NT2/D1 (cell line): ENCODE measurements at regions not wholly inside any gene's neighbourhood (a gene's known extent, or its start where the extent isn't known, plus 50 kb on each side); places are given as distances from the start of the nearest gene placed in this dataset.

Experiments used
- DNase-seq: peaks from one replicate; pipeline ENCODE4 v3.0.0-alpha.2; 2011; ENCODE audit warnings: low read depth, low spot score
- H3K27me3 ChIP-seq: 2 replicates; pipeline ENCODE4 v1.6.0; 2011; ENCODE audit warnings: mild to moderate bottlenecking; ENCODE audit not compliant: insufficient read length, insufficient read depth
- H3K36me3 ChIP-seq: 2 replicates; pipeline ENCODE4 v1.6.1; 2011; ENCODE audit warnings: mild to moderate bottlenecking, low read length, mixed read lengths; ENCODE audit not compliant: insufficient read depth, insufficient read length
- H3K4me1 ChIP-seq: 2 replicates; pipeline ENCODE4 v1.5.1; 2011; ENCODE audit not compliant: insufficient read depth, insufficient read length
- H3K4me3 ChIP-seq: 2 replicates; pipeline ENCODE4 v1.5.1; 2011; ENCODE audit warnings: low read depth; ENCODE audit not compliant: insufficient read length
- H3K9ac ChIP-seq: 2 replicates; pipeline ENCODE4 v1.6.0; 2011; ENCODE audit warnings: low read depth; ENCODE audit not compliant: insufficient read length
- H3K9me3 ChIP-seq: 2 replicates; pipeline ENCODE4 v1.5.1; 2011; ENCODE audit warnings: mild to moderate bottlenecking, low read length; ENCODE audit not compliant: insufficient read depth
- SUZ12 ChIP-seq: IDR thresholded peaks from 2 replicates; pipeline ENCODE4 v1.6.1; 2011; ENCODE audit not compliant: insufficient read length, insufficient read depth; ENCODE audit errors: extremely low read depth
- YY1 ChIP-seq: IDR thresholded peaks from 2 replicates; pipeline ENCODE4 v1.6.1; 2011; ENCODE audit not compliant: insufficient read length, insufficient read depth
- ZNF274 ChIP-seq: IDR thresholded peaks from 2 replicates; pipeline ENCODE4 v1.6.1; 2011; ENCODE audit warnings: mild to moderate bottlenecking, low read depth, low read length

GRCh38 chr3:74352166-74352565, 262.3 kb downstream of the CNTN3 start:
- H3K27me3 ChIP-seq: no peaks in the 10 kb centered on the region
- no peaks in the 10 kb centered on the region for H3K4me1 ChIP-seq
- no peaks in the 10 kb centered on the region for H3K36me3 ChIP-seq
- H3K4me3 ChIP-seq: no peak overlapping the region
- no peak overlapping the region for H3K9ac ChIP-seq
- DNase-seq: no peak
- no peaks in the 10 kb centered on the region for H3K9me3 ChIP-seq
- TF ChIP-seq SUZ12 (no peak), YY1 (no peak), ZNF274 (no peak)

DNA sequence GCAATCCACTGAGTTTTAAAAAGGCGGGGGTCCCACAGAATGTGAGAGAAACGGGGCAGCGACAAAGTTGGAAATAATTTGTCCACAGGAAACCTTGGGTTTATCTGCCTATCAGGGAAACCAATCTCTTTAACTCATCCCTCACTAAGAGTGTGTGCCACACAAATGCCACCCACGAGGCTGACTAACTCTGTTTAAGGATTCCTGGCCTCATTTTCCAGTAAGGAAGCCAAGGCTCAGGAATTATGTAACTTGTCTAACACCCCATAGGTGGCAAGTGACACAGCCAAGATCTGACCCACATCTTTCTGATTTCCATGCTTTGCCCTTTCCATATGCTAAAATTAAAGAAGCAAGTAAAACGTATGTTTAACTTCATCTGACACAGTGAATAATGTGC, 263.2 kb downstream of the CNTN3 start:
- Histone ChIP-seq H3K4me1 (no peaks in the 10 kb centered on the region), H3K4me3 (no peak overlapping the region), H3K9me3 (no peaks in the 10 kb centered on the region), H3K36me3 (no peaks in the 10 kb centered on the region), H3K27me3 (no peaks in the 10 kb centered on the region), H3K9ac (no peak overlapping the region)
- no peak for TF ChIP-seq YY1
- DNase-seq: no peak

GRCh38 chr3:74349015-74349414, 265.4 kb downstream of the CNTN3 start:
- Histone ChIP-seq H3K9ac (no peak overlapping the region), H3K36me3 (no peaks in the 10 kb centered on the region), H3K9me3 (no peaks in the 10 kb centered on the region), H3K27me3 (no peaks in the 10 kb centered on the region), H3K4me1 (no peaks in the 10 kb centered on the region), H3K4me3 (no peak overlapping the region)
- DNase-seq: no peak
- TF ChIP-seq SUZ12 (no peak), YY1 (no peak), ZNF274 (no peak)

DNA sequence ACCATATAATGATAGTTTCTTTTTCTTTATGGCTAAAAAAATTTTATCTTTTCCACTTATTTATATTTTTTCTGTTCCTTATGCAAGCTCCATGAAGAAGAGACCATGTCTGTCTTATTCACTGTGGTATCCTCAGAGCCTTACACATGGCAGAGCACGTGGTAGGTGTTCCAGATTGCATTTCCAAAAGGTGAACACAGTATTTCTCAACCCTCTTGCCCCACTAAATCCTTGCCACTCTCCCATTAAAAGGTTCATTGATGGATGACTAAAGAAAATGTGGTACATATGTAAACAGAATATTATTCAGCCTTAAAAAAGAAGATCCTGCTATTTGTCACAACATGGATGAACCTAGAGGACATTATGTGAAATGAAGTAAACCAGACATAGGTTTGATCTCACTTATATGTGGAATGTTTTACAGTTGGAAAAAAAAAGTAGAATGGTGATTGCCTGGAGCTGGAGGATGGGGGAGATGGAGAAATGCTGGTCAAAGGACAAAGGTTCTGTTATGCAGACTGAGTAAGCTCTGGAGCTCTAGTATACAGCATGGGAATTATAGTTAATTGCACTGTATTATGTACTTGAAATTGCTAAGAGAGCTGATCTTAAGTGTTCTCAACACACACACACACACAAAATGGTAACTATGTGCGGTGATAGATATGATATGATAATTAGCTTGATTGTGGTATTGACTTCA, 266.7 kb downstream of the CNTN3 start:
- Histone ChIP-seq H3K9me3 (no peaks in the 10 kb centered on the region), H3K9ac (no peak overlapping the region), H3K36me3 (no peaks in the 10 kb centered on the region), H3K4me1 (no peaks in the 10 kb centered on the region), H3K27me3 (no peaks in the 10 kb centered on the region), H3K4me3 (no peak overlapping the region)
- TF ChIP-seq ZNF274: no peak
- no peak for DNase-seq

DNA sequence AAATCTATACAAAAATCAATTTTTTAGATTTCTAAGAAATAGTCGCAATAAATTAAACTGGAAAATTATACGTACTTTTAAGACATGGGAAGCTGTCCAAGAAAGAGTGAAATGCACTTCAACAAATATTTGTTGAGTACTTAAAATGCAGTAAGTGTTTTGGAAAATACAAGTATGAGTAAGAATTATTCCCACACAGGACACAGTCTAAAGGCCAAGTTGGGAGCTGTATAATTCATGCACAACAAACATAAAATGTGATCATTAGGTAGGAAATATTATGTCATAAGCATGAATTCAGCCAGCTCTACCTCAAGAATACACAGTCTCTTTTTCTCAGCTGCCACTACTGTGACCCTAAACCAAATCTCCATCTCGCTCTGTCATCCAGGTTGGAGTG, 267.6 kb downstream of the CNTN3 start:
- no peak for TF ChIP-seq YY1
- TF ChIP-seq SUZ12: no peak
- no peak for TF ChIP-seq ZNF274
- Histone ChIP-seq H3K9me3 (no peaks in the 10 kb centered on the region), H3K36me3 (no peaks in the 10 kb centered on the region), H3K4me1 (no peaks in the 10 kb centered on the region), H3K9ac (no peak overlapping the region), H3K27me3 (no peaks in the 10 kb centered on the region), H3K4me3 (no peak overlapping the region)
- no peak for DNase-seq

DNA sequence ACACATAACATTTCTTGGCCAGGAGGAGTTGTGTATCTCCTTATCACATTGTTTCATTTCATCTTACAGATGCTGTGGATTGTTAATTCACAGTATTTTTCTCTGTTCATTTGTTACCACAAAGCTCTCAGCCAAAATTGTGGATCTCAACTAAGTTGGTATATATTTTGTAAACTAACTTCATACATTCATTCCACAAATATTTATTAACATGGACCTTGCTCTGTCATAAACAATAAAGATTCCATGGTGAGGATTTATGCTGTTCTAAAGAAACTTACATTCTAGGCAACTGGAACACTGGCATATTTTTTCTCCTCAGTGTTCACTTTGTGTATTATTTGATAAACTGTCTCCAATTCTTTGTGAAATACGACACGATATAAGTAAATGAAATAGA, 268.8 kb downstream of the CNTN3 start:
- H3K4me1 ChIP-seq: no peaks in the 10 kb centered on the region
- no peaks in the 10 kb centered on the region for H3K9me3 ChIP-seq
- H3K4me3 ChIP-seq: no peak overlapping the region
- no peak for DNase-seq
- no peak for TF ChIP-seq ZNF274
- no peak for TF ChIP-seq SUZ12
- H3K27me3 ChIP-seq: no peaks in the 10 kb centered on the region
- H3K36me3 ChIP-seq: no peaks in the 10 kb centered on the region
- no peak overlapping the region for H3K9ac ChIP-seq

- no peak for DNase-seq
- TF ChIP-seq YY1 (no peak), SUZ12 (no peak), ZNF274 (no peak)
- Histone ChIP-seq H3K36me3 (no peaks in the 10 kb centered on the region), H3K4me3 (no peak overlapping the region), H3K4me1 (no peaks in the 10 kb centered on the region), H3K9ac (no peak overlapping the region), H3K27me3 (no peaks in the 10 kb centered on the region), H3K9me3 (no peaks in the 10 kb centered on the region)
Measured at GRCh38 chr3:74344865-74345440, 269.5 kb downstream of the CNTN3 start.

DNA sequence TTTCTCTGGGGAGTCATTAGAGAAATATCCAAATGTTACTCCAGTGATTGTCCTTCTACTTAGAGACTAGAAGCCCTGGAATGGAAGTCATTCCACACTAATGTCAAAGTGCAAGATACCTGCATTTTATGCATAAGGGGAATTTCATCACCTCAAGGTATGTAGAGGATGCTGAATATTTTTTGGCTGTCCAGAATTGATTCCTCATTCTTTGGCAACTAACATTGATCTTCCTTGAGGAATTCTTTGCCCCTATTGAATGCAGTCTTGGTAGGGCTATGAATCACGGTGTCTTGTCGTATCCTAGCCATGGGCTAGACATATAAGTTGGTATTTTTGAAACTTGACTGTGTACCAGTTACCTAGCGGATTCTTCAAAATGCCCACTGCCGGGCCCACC, 271.1 kb downstream of the CNTN3 start:
- Histone ChIP-seq H3K4me3 (no peak overlapping the region), H3K4me1 (no peaks in the 10 kb centered on the region), H3K36me3 (no peaks in the 10 kb centered on the region), H3K9me3 (no peaks in the 10 kb centered on the region), H3K9ac (no peak overlapping the region), H3K27me3 (no peaks in the 10 kb centered on the region)
- TF ChIP-seq ZNF274 (no peak), YY1 (no peak), SUZ12 (no peak)
- DNase-seq: no peak
